H1 (cell line): ENCODE measurements at regions not wholly inside any gene's neighbourhood (a gene's known extent, or its start where the extent isn't known, plus 50 kb on each side); places are given as distances from the start of the nearest gene placed in this dataset.

Experiments
- TF ChIP-seq, protein P1 (sequence below): fragments of 300-600 bp; sonication (generic); IDR thresholded peaks from 2 replicates; pipeline ENCODE4 v1.7.1; 2012; ENCODE audit warnings: low read length, moderate library complexity, mild to moderate bottlenecking, inconsistent platforms; ENCODE audit not compliant: insufficient replicate concordance

DNA sequence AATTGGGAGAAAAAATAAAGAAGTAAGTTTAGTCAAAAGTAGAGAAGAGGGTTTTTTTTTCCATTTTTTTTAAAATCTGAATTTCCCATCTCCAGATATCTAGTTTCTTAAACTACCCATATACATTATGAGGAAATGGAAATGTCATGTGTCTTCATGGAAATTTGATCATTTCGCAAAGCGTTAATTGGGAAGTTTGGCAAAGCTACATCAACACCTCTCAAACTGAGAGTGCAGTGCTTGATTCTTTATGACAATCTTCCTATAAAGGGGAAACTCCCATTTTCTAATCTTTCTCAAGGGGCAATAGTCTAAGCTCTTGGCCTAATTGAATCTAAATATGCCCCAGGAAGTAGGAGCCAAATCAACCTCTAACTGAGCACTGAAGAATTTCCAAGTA lies 110.4 kb upstream of the INHBA start (continued):
- TF ChIP-seq, protein P1, sequence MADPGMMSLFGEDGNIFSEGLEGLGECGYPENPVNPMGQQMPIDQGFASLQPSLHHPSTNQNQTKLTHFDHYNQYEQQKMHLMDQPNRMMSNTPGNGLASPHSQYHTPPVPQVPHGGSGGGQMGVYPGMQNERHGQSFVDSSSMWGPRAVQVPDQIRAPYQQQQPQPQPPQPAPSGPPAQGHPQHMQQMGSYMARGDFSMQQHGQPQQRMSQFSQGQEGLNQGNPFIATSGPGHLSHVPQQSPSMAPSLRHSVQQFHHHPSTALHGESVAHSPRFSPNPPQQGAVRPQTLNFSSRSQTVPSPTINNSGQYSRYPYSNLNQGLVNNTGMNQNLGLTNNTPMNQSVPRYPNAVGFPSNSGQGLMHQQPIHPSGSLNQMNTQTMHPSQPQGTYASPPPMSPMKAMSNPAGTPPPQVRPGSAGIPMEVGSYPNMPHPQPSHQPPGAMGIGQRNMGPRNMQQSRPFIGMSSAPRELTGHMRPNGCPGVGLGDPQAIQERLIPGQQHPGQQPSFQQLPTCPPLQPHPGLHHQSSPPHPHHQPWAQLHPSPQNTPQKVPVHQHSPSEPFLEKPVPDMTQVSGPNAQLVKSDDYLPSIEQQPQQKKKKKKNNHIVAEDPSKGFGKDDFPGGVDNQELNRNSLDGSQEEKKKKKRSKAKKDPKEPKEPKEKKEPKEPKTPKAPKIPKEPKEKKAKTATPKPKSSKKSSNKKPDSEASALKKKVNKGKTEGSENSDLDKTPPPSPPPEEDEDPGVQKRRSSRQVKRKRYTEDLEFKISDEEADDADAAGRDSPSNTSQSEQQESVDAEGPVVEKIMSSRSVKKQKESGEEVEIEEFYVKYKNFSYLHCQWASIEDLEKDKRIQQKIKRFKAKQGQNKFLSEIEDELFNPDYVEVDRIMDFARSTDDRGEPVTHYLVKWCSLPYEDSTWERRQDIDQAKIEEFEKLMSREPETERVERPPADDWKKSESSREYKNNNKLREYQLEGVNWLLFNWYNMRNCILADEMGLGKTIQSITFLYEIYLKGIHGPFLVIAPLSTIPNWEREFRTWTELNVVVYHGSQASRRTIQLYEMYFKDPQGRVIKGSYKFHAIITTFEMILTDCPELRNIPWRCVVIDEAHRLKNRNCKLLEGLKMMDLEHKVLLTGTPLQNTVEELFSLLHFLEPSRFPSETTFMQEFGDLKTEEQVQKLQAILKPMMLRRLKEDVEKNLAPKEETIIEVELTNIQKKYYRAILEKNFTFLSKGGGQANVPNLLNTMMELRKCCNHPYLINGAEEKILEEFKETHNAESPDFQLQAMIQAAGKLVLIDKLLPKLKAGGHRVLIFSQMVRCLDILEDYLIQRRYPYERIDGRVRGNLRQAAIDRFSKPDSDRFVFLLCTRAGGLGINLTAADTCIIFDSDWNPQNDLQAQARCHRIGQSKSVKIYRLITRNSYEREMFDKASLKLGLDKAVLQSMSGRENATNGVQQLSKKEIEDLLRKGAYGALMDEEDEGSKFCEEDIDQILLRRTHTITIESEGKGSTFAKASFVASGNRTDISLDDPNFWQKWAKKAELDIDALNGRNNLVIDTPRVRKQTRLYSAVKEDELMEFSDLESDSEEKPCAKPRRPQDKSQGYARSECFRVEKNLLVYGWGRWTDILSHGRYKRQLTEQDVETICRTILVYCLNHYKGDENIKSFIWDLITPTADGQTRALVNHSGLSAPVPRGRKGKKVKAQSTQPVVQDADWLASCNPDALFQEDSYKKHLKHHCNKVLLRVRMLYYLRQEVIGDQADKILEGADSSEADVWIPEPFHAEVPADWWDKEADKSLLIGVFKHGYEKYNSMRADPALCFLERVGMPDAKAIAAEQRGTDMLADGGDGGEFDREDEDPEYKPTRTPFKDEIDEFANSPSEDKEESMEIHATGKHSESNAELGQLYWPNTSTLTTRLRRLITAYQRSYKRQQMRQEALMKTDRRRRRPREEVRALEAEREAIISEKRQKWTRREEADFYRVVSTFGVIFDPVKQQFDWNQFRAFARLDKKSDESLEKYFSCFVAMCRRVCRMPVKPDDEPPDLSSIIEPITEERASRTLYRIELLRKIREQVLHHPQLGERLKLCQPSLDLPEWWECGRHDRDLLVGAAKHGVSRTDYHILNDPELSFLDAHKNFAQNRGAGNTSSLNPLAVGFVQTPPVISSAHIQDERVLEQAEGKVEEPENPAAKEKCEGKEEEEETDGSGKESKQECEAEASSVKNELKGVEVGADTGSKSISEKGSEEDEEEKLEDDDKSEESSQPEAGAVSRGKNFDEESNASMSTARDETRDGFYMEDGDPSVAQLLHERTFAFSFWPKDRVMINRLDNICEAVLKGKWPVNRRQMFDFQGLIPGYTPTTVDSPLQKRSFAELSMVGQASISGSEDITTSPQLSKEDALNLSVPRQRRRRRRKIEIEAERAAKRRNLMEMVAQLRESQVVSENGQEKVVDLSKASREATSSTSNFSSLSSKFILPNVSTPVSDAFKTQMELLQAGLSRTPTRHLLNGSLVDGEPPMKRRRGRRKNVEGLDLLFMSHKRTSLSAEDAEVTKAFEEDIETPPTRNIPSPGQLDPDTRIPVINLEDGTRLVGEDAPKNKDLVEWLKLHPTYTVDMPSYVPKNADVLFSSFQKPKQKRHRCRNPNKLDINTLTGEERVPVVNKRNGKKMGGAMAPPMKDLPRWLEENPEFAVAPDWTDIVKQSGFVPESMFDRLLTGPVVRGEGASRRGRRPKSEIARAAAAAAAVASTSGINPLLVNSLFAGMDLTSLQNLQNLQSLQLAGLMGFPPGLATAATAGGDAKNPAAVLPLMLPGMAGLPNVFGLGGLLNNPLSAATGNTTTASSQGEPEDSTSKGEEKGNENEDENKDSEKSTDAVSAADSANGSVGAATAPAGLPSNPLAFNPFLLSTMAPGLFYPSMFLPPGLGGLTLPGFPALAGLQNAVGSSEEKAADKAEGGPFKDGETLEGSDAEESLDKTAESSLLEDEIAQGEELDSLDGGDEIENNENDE = no peak
